ENCODE measurements at regions not wholly inside any gene's neighbourhood (a gene's known extent, or its start where the extent isn't known, plus 50 kb on each side); places are given as distances from the start of the nearest gene placed in this dataset.

GRCh38 chr4:124519196-124519595 lies 193.3 kb downstream of the ANKRD50 start:
- no peak for TF ChIP-seq CTCF (IDR thresholded peaks at IDR 0.05)
- no peak for TF ChIP-seq POLR2A (IDR thresholded peaks at IDR 0.05)
